Karpas-422 (cell line): ENCODE measurements at regions not wholly inside any gene's neighbourhood (a gene's known extent, or its start where the extent isn't known, plus 50 kb on each side); places are given as distances from the start of the nearest gene placed in this dataset.

Experiments
- DNase-seq: peaks from one replicate; pipeline ENCODE4 v3.0.0-alpha.2; 2015
- H2AFZ ChIP-seq: fragments of 200-600 bp; sonication (generic); 2 replicates; pipeline ENCODE4 v1.6.1; 2014; ENCODE audit warnings: antibody characterized with exemption, low read length, mixed read lengths
- H3K27ac ChIP-seq: fragments of 200-600 bp; sonication (generic); 2 replicates; pipeline ENCODE4 v1.5.1; 2014; ENCODE audit warnings: mild to moderate bottlenecking, low read length, moderate library complexity
- H3K27me3 ChIP-seq: fragments of 200-600 bp; sonication (generic); 2 replicates; pipeline ENCODE4 v1.6.1; 2014; ENCODE audit warnings: low read length, mixed read lengths
- H3K36me3 ChIP-seq: fragments of 200-600 bp; sonication (generic); 2 replicates; pipeline ENCODE4 v1.6.1; 2014; ENCODE audit warnings: low read length, mixed read lengths; ENCODE audit not compliant: insufficient read depth
- H3K4me1 ChIP-seq: fragments of 200-600 bp; sonication (generic); 2 replicates; pipeline ENCODE4 v1.6.1; 2014; ENCODE audit warnings: mild to moderate bottlenecking, low read length, mixed read lengths
- H3K4me2 ChIP-seq: fragments of 200-600 bp; sonication (generic); 2 replicates; pipeline ENCODE4 v1.6.1; 2014; ENCODE audit warnings: low read length, low read depth, mild to moderate bottlenecking; ENCODE audit not compliant: poor library complexity, severe bottlenecking
- H3K4me3 ChIP-seq: fragments of 200-600 bp; sonication (generic); 2 replicates; pipeline ENCODE4 v1.5.1; 2014; ENCODE audit warnings: mild to moderate bottlenecking, antibody characterized with exemption, low read length, mixed read lengths
- H3K79me2 ChIP-seq: fragments of 200-600 bp; sonication (generic); 2 replicates; pipeline ENCODE4 v1.6.1; 2014; ENCODE audit warnings: mild to moderate bottlenecking, low read length, mixed read lengths
- H3K9ac ChIP-seq: fragments of 200-600 bp; sonication (generic); 2 replicates; pipeline ENCODE4 v1.6.0; 2014; ENCODE audit warnings: low read length
- H3K9me2 ChIP-seq: fragments of 200-600 bp; sonication (generic), shearing (Covaris generic); replicated peaks from 2 replicates; pipeline ENCODE4 v1.6.0; 2014; ENCODE audit warnings: mild to moderate bottlenecking, low read length, moderate library complexity; ENCODE audit not compliant: insufficient read depth
- H3K9me3 ChIP-seq: fragments of 300-700, 200-600 bp; sonication (generic); 2 replicates; pipeline ENCODE4 v1.6.1; 2014; ENCODE audit warnings: low read length, mixed read lengths
- H4K20me1 ChIP-seq: fragments of 200-600 bp; sonication (generic); 2 replicates; pipeline ENCODE4 v1.6.1; 2014; ENCODE audit warnings: mild to moderate bottlenecking, antibody characterized with exemption, low read length, low read depth; ENCODE audit not compliant: insufficient read depth

GRCh38 chr1:224494343-224494742 is 59.7 kb upstream of the WDR26 start:
- Histone ChIP-seq H3K27ac (no peak overlapping the region), H2AFZ (no peak overlapping the region), H3K9ac (no peak overlapping the region), H3K79me2 (no peaks in the 10 kb centered on the region), H3K9me2 (no peaks in the 10 kb centered on the region), H3K4me2 (no peak overlapping the region), H3K4me3 (no peak overlapping the region), H4K20me1 (no peaks in the 10 kb centered on the region), H3K9me3 (no peaks in the 10 kb centered on the region; the same call in 1 of the 2 replicates), H3K36me3 (no peaks in the 10 kb centered on the region), H3K27me3 (no peaks in the 10 kb centered on the region), H3K4me1 (no peaks in the 10 kb centered on the region)
- DNase-seq = no peak

- no peaks in the 10 kb centered on the region for H3K4me1 ChIP-seq
- H3K79me2 ChIP-seq = no peaks in the 10 kb centered on the region
- H3K9me3 ChIP-seq = no peaks in the 10 kb centered on the region; the same call in 1 of the 2 replicates
- no peak overlapping the region for H3K27ac ChIP-seq
- H3K27me3 ChIP-seq = no peaks in the 10 kb centered on the region
- H3K36me3 ChIP-seq = no peaks in the 10 kb centered on the region
- H4K20me1 ChIP-seq = no peaks in the 10 kb centered on the region
- no peak overlapping the region for H3K4me3 ChIP-seq
- DNase-seq = no peak
- no peak overlapping the region for H3K9ac ChIP-seq
- no peak overlapping the region for H2AFZ ChIP-seq
- no peaks in the 10 kb centered on the region for H3K9me2 ChIP-seq
- H3K4me2 ChIP-seq = no peak overlapping the region
Observed at GRCh38 chr1:224495866-224496265, 61.3 kb upstream of the WDR26 start.

- Histone ChIP-seq H3K79me2 (no peaks in the 10 kb centered on the region), H3K4me3 (no peak overlapping the region), H3K27me3 (no peaks in the 10 kb centered on the region), H3K9ac (no peak overlapping the region), H3K4me1 (no peaks in the 10 kb centered on the region), H3K27ac (no peak overlapping the region), H3K9me3 (no peaks in the 10 kb centered on the region; the same call in 1 of the 2 replicates), H2AFZ (no peak overlapping the region), H3K4me2 (no peak overlapping the region), H4K20me1 (no peaks in the 10 kb centered on the region), H3K36me3 (no peaks in the 10 kb centered on the region), H3K9me2 (no peaks in the 10 kb centered on the region)
- no peak for DNase-seq
Observed at GRCh38 chr1:224496826-224497225, 62.2 kb upstream of the WDR26 start.

- H3K9me3 ChIP-seq = no peaks in the 10 kb centered on the region; the same call in 1 of the 2 replicates
- no peak overlapping the region for H3K27ac ChIP-seq
- H3K79me2 ChIP-seq = no peaks in the 10 kb centered on the region
- no peak overlapping the region for H3K9ac ChIP-seq
- no peak overlapping the region for H2AFZ ChIP-seq
- H3K4me3 ChIP-seq = no peak overlapping the region
- H4K20me1 ChIP-seq = no peaks in the 10 kb centered on the region
- H3K27me3 ChIP-seq = no peaks in the 10 kb centered on the region
- no peak overlapping the region for H3K4me2 ChIP-seq
- no peaks in the 10 kb centered on the region for H3K4me1 ChIP-seq
- H3K9me2 ChIP-seq = no peaks in the 10 kb centered on the region
- DNase-seq = no peak
- no peaks in the 10 kb centered on the region for H3K36me3 ChIP-seq
Observed at GRCh38 chr1:224497714-224498573, 63.3 kb upstream of the WDR26 start.

- H3K9me3 ChIP-seq = no peaks in the 10 kb centered on the region; the same call in 1 of the 2 replicates
- H3K9ac ChIP-seq = no peak overlapping the region
- no peak overlapping the region for H3K27ac ChIP-seq
- no peaks in the 10 kb centered on the region for H3K4me1 ChIP-seq
- no peaks in the 10 kb centered on the region for H3K36me3 ChIP-seq
- no peak overlapping the region for H2AFZ ChIP-seq
- H3K79me2 ChIP-seq = no peaks in the 10 kb centered on the region
- no peaks in the 10 kb centered on the region for H4K20me1 ChIP-seq
- H3K4me2 ChIP-seq = no peak overlapping the region
- H3K9me2 ChIP-seq = no peaks in the 10 kb centered on the region
- H3K4me3 ChIP-seq = no peak overlapping the region
- no peak for DNase-seq
- H3K27me3 ChIP-seq = no peaks in the 10 kb centered on the region
Observed at GRCh38 chr1:224498574-224499170, 64.1 kb upstream of the WDR26 start.

GRCh38 chr1:224499204-224499603 is 64.6 kb upstream of the WDR26 start:
- Histone ChIP-seq H3K9me3 (no peaks in the 10 kb centered on the region; the same call in 1 of the 2 replicates), H3K36me3 (no peaks in the 10 kb centered on the region), H3K9me2 (no peaks in the 10 kb centered on the region), H3K79me2 (no peaks in the 10 kb centered on the region), H3K4me1 (no peaks in the 10 kb centered on the region), H4K20me1 (no peaks in the 10 kb centered on the region), H3K27me3 (no peaks in the 10 kb centered on the region), H3K4me2 (no peak overlapping the region), H3K27ac (no peak overlapping the region), H3K9ac (no peak overlapping the region), H3K4me3 (no peak overlapping the region), H2AFZ (no peak overlapping the region)
- DNase-seq = no peak

- Histone ChIP-seq H3K9ac (no peak overlapping the region), H3K79me2 (no peaks in the 10 kb centered on the region), H3K36me3 (no peaks in the 10 kb centered on the region), H3K4me3 (no peak overlapping the region), H3K9me2 (no peaks in the 10 kb centered on the region), H3K4me1 (no peaks in the 10 kb centered on the region), H2AFZ (no peak overlapping the region), H3K4me2 (no peak overlapping the region), H3K27ac (no peak overlapping the region), H3K27me3 (no peaks in the 10 kb centered on the region), H3K9me3 (no peaks in the 10 kb centered on the region; the same call in 1 of the 2 replicates), H4K20me1 (no peaks in the 10 kb centered on the region)
- DNase-seq = no peak
Observed at GRCh38 chr1:224500796-224501195, 66.2 kb upstream of the WDR26 start.

GRCh38 chr1:224501836-224502235 is 67.2 kb upstream of the WDR26 start:
- H3K27ac ChIP-seq = no peak overlapping the region
- no peak overlapping the region for H2AFZ ChIP-seq
- H3K79me2 ChIP-seq = no peaks in the 10 kb centered on the region
- no peaks in the 10 kb centered on the region for H3K9me2 ChIP-seq
- no peaks in the 10 kb centered on the region for H3K36me3 ChIP-seq
- DNase-seq = no peak
- no peak overlapping the region for H3K4me2 ChIP-seq
- no peaks in the 10 kb centered on the region for H4K20me1 ChIP-seq
- no peaks in the 10 kb centered on the region for H3K4me1 ChIP-seq
- no peak overlapping the region for H3K4me3 ChIP-seq
- no peak overlapping the region for H3K9ac ChIP-seq
- no peaks in the 10 kb centered on the region for H3K27me3 ChIP-seq
- H3K9me3 ChIP-seq = no peaks in the 10 kb centered on the region; the same call in 1 of the 2 replicates
